ENCODE measurements at regions not wholly inside any gene's neighbourhood (a gene's known extent, or its start where the extent isn't known, plus 50 kb on each side); places are given as distances from the start of the nearest gene placed in this dataset.
"Not testable (repeated sequence)": the region's sequence is repeated elsewhere in the genome, so short reads cannot be mapped to it uniquely, and the experiment has no call there.

DNA sequence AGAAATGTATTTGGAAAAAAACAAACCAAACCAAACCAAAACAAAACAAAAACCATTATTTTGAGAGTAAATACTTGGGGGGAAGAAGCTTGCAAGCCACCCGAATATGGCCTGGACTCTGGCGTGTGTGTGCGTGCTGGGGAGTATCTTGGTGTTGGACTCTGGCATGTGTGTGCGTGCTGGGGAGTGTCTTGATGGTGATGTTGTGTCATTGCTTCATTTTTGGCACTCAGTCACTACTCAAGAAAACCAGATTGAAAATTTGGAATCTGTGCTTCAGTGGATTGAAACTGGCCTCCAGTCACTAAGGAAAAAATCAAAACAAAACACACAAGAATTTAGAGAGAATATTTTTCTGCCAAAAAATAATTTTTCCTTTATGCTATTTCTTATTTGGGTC lies 76.1 kb downstream of the ARRDC3 start:
- Mint-ChIP-seq H3K4me1 (peaks cover 5% of the 10 kb centered on the region), H3K27me3 (ENCODE audit: low read depth) (no peaks in the 10 kb centered on the region), H3K27ac (no peak overlapping the region), H3K36me3 (no peaks in the 10 kb centered on the region), H3K4me3 (no peak overlapping the region), H3K9me3 (no peaks in the 10 kb centered on the region)
- TF ChIP-seq, protein P1, sequence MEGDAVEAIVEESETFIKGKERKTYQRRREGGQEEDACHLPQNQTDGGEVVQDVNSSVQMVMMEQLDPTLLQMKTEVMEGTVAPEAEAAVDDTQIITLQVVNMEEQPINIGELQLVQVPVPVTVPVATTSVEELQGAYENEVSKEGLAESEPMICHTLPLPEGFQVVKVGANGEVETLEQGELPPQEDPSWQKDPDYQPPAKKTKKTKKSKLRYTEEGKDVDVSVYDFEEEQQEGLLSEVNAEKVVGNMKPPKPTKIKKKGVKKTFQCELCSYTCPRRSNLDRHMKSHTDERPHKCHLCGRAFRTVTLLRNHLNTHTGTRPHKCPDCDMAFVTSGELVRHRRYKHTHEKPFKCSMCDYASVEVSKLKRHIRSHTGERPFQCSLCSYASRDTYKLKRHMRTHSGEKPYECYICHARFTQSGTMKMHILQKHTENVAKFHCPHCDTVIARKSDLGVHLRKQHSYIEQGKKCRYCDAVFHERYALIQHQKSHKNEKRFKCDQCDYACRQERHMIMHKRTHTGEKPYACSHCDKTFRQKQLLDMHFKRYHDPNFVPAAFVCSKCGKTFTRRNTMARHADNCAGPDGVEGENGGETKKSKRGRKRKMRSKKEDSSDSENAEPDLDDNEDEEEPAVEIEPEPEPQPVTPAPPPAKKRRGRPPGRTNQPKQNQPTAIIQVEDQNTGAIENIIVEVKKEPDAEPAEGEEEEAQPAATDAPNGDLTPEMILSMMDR (IDR thresholded peaks at IDR 0.05; ENCODE audit: unreplicated experiment): no peak
- no peak for DNase-seq (ENCODE audit: low spot score in 2 of 2, unreplicated experiment in 2 of 2)

DNA sequence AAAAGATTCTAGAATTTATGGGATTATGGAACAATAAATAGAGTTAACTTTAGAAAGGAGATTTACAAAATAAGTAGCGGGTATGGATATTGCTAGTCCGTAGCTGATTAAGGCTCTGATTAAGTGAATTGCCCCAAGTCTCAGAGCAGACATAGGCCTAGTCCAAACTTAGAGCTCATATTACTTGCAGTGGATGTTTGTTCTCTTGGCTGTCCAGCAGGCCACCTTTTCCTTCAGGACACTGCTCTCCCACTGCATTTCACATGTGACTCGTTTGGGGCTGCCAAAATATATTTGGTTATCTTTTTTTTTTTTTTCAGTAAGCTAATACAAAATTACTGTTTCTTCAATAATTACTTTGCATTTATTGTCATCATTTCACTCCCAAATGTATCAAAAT lies 76.6 kb downstream of the ARRDC3 start:
- TF ChIP-seq, protein P1 (IDR thresholded peaks at IDR 0.05; ENCODE audit: unreplicated experiment): no peak
- DNase-seq (ENCODE audit: low spot score in 2 of 2, unreplicated experiment in 2 of 2): no peak
- Mint-ChIP-seq H3K9me3 (no peaks in the 10 kb centered on the region), H3K36me3 (no peaks in the 10 kb centered on the region), H3K4me3 (no peak overlapping the region), H3K27ac (no peak overlapping the region), H3K4me1 (no peaks in the 10 kb centered on the region), H3K27me3 (ENCODE audit: low read depth) (no peaks in the 10 kb centered on the region)

DNA sequence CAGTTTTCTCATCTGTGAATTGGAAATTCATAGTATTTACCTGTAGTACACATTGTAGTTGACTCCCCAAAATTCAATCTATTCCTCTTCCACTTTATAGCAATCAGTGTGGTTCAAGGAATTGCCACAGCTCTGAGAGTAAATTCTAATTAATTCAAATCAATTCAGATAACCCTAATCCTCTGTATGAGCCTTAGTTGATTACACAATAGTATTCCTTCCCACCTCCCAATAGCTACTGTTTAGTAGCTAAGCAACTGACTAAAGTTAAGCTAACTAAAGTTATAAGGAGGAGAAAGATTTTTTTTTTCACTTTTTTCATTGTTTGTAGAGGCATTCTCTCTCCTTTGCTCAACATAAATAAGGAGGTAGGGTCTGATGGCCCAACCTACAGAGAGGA lies 77.5 kb downstream of the ARRDC3 start:
- no peaks in the 10 kb centered on the region for H3K4me1 Mint-ChIP-seq
- no peaks in the 10 kb centered on the region for H3K36me3 Mint-ChIP-seq
- TF ChIP-seq, protein P1 (IDR thresholded peaks at IDR 0.05; ENCODE audit: unreplicated experiment): no peak
- H3K9me3 Mint-ChIP-seq: no peaks in the 10 kb centered on the region
- H3K27ac Mint-ChIP-seq: no peak overlapping the region
- DNase-seq (ENCODE audit: low spot score in 2 of 2, unreplicated experiment in 2 of 2): no peak
- no peaks in the 10 kb centered on the region for H3K27me3 Mint-ChIP-seq (ENCODE audit: low read depth)
- H3K4me3 Mint-ChIP-seq: no peak overlapping the region

GRCh38 chr5:91304015-91304414 lies 79.1 kb downstream of the ARRDC3 start:
- not testable (repeated sequence) for H3K27ac Mint-ChIP-seq; H3K27me3 Mint-ChIP-seq (ENCODE audit: low read depth); H3K36me3 Mint-ChIP-seq; H3K4me3 Mint-ChIP-seq; DNase-seq (ENCODE audit: low spot score in 2 of 2, unreplicated experiment in 2 of 2); H3K9me3 Mint-ChIP-seq; H3K4me1 Mint-ChIP-seq

GRCh38 chr5:91302958-91303357 lies 80.2 kb downstream of the ARRDC3 start:
- no peaks in the 10 kb centered on the region for H3K36me3 Mint-ChIP-seq
- no peaks in the 10 kb centered on the region for H3K9me3 Mint-ChIP-seq
- TF ChIP-seq, protein P1 (IDR thresholded peaks at IDR 0.05; ENCODE audit: unreplicated experiment): no peak
- DNase-seq (ENCODE audit: low spot score in 2 of 2, unreplicated experiment in 2 of 2): no peak
- no peaks in the 10 kb centered on the region for H3K4me1 Mint-ChIP-seq
- H3K4me3 Mint-ChIP-seq: no peak overlapping the region
- H3K27me3 Mint-ChIP-seq (ENCODE audit: low read depth): no peaks in the 10 kb centered on the region
- H3K27ac Mint-ChIP-seq: no peak overlapping the region

DNA sequence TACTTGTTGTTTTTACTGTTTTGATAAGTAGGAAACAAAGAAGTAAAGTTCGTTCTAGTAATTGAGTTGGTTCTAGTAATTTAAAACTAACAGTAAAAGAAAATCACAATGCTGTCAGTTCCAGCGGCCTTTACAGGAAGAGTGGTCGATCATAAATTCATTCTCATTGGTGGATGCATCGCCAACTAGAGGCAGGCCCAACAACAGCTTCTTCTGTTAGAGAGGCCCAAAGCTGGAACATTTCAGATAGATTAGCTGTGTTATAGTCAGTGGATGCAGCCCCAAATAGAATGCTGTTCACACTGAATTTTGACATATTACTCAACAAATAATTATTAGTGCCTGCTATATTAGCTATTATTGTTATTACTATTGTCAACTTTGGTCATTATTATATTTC lies 80.8 kb downstream of the ARRDC3 start:
- H3K9me3 Mint-ChIP-seq: no peaks in the 10 kb centered on the region
- no peak overlapping the region for H3K27ac Mint-ChIP-seq
- DNase-seq (ENCODE audit: low spot score in 2 of 2, unreplicated experiment in 2 of 2): no peak
- no peaks in the 10 kb centered on the region for H3K27me3 Mint-ChIP-seq (ENCODE audit: low read depth)
- no peak overlapping the region for H3K4me3 Mint-ChIP-seq
- H3K4me1 Mint-ChIP-seq: no peaks in the 10 kb centered on the region
- no peaks in the 10 kb centered on the region for H3K36me3 Mint-ChIP-seq
- TF ChIP-seq, protein P1 (IDR thresholded peaks at IDR 0.05; ENCODE audit: unreplicated experiment): no peak

Data from mesothelial cell of epicardium (in vitro differentiated cells).